Activated CD8-positive, alpha-beta memory T cell treated with anti-CD3 and anti-CD28 coated beads, Interleukin-2, amount 50 U/mL, for 24 hours (primary cell): ENCODE measurements at regions not wholly inside any gene's neighbourhood (a gene's known extent, or its start where the extent isn't known, plus 50 kb on each side); places are given as distances from the start of the nearest gene placed in this dataset.

Experiments
- DNase-seq: peaks from one replicate; pipeline ENCODE4 v3.0.0-alpha.2; 2020; ENCODE audit errors: extremely low read depth

- peak; percentile 36 for DNase-seq
Observed at GRCh38 chr3:127483902-127484591, 106.5 kb downstream of the TPRA1 start.

GRCh38 chr3:127483005-127483641 lies 107.4 kb downstream of the TPRA1 start:
- no peak for DNase-seq

- no peak for DNase-seq
Observed at GRCh38 chr3:127482216-127483004, 108.1 kb downstream of the TPRA1 start.

- DNase-seq = no peak
Observed at GRCh38 chr3:127480196-127480954, 110.2 kb downstream of the TPRA1 start.

GRCh38 chr3:127479449-127479848 lies 111.1 kb downstream of the TPRA1 start:
- DNase-seq = no peak

GRCh38 chr3:127478922-127479321 lies 111.6 kb downstream of the TPRA1 start:
- no peak for DNase-seq

- no peak for DNase-seq
Observed at GRCh38 chr3:127477396-127477795, 113.1 kb downstream of the TPRA1 start.

- no peak for DNase-seq
Observed at GRCh38 chr3:127476936-127477335, 113.6 kb downstream of the TPRA1 start.

GRCh38 chr3:127475975-127476705 lies 114.4 kb downstream of the TPRA1 start:
- no peak for DNase-seq

- DNase-seq = no peak
Observed at GRCh38 chr3:127475391-127475790, 115.1 kb downstream of the TPRA1 start.

- no peak for DNase-seq
Observed at GRCh38 chr3:127473244-127474024, 117.1 kb downstream of the TPRA1 start.

GRCh38 chr3:127472506-127472905 lies 118.0 kb downstream of the TPRA1 start:
- DNase-seq = no peak

- no peak for DNase-seq
Observed at GRCh38 chr3:127471142-127471541, 119.4 kb downstream of the TPRA1 start.

GRCh38 chr3:127469760-127470159 lies 120.8 kb downstream of the TPRA1 start:
- no peak for DNase-seq

- DNase-seq = no peak
Observed at GRCh38 chr3:127467391-127467790, 123.1 kb downstream of the TPRA1 start.

- no peak for DNase-seq
Observed at GRCh38 chr3:127464642-127465041, 125.9 kb downstream of the TPRA1 start.

GRCh38 chr3:127462111-127462655 lies 128.3 kb downstream of the TPRA1 start:
- DNase-seq = no peak

- no peak for DNase-seq
Observed at GRCh38 chr3:127461286-127461910, 129.1 kb downstream of the TPRA1 start.

- no peak for DNase-seq
Observed at GRCh38 chr3:127459891-127460290, 130.6 kb downstream of the TPRA1 start.
